SJSA1 (cell line): ENCODE measurements at regions not wholly inside any gene's neighbourhood (a gene's known extent, or its start where the extent isn't known, plus 50 kb on each side); places are given as distances from the start of the nearest gene placed in this dataset.
"Not testable (repeated sequence)": the region's sequence is repeated elsewhere in the genome, so short reads cannot be mapped to it uniquely, and the experiment has no call there.

ENCODE experiments used
- DNase-seq, 2 experiments: peaks; one replicate each; pipeline ENCODE4 v3.0.0-alpha.2; 2015 to 2020; ENCODE audit warnings: low spot score in 2 of 2, low read depth in 1 of 2
- H3K27ac ChIP-seq: fragments of 250-450 bp; sonication (Bioruptor Pico); 2 replicates; pipeline ENCODE4 v1.5.1; 2020; ENCODE audit warnings: mild to moderate bottlenecking, moderate library complexity
- H3K27me3 ChIP-seq: fragments of 250-450 bp; sonication (Bioruptor Pico); replicated peaks from 2 replicates; pipeline ENCODE4 v1.5.1; 2020; ENCODE audit warnings: mild to moderate bottlenecking, moderate library complexity
- H3K36me3 ChIP-seq: fragments of 250-450 bp; sonication (Bioruptor Pico); 2 replicates; pipeline ENCODE4 v1.5.1; 2020; ENCODE audit warnings: mild to moderate bottlenecking
- H3K4me1 ChIP-seq: fragments of 250-450 bp; sonication (Bioruptor Pico); replicated peaks from 2 replicates; pipeline ENCODE4 v1.6.1; 2021; ENCODE audit warnings: mild to moderate bottlenecking
- H3K4me3 ChIP-seq: fragments of 250-450 bp; sonication (Bioruptor Pico); 2 replicates; pipeline ENCODE4 v1.5.1; 2020; ENCODE audit warnings: mild to moderate bottlenecking
- H3K9me3 ChIP-seq: fragments of 250-450 bp; sonication (Bioruptor Pico); replicated peaks from 2 replicates; pipeline ENCODE4 v1.5.1; 2020; ENCODE audit warnings: mild to moderate bottlenecking

DNA sequence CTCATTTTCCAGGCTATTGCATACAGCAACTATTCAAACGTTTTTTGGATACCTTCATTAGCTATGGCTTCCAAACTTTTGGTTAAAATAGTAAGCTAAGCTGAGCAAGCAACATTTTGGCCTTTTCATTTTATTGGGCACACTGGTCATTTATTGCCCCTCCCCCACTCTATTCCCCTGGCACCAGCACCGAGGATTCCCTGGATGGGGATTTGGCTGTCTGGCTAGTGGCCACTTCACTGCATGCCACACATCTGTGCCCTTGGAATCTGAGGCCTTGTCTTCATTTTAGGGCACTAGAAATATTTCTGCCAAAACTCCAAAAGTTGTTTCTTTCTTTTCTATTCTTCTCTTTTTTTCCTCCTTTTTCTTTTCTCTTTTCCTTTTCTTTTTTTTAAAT, 980.7 kb downstream of the LTN1 start:
- DNase-seq, H3K4me1 ChIP-seq, H3K27me3 ChIP-seq, H3K27ac ChIP-seq, H3K36me3 ChIP-seq, H3K4me3 ChIP-seq, H3K9me3 ChIP-seq: not testable (repeated sequence)

DNA sequence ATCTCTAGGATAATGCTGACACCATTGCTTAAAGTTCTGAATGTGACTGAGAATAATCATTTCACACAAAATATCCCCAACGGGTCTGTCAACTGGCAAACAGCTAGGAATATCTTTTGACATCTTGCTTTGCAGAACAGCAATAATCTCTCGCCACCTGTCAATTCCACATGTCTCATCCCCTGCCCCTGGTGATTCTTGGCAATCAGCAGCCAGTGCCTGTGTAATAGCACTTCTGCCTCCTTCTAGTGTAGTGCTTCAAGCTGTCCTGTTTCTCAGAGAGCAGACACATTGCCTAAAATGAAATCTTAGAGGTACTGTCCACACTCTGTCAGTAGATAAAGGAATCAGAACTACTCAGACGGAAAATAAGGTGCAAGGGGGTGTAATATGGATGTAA, 984.4 kb downstream of the LTN1 start:
- H3K36me3 ChIP-seq, H3K4me3 ChIP-seq, H3K4me1 ChIP-seq, H3K27me3 ChIP-seq, H3K27ac ChIP-seq, H3K9me3 ChIP-seq, DNase-seq: not testable (repeated sequence)

GRCh38 chr21:28003627-28004026, 989.0 kb downstream of the LTN1 start:
- not testable (repeated sequence) for H3K4me1 ChIP-seq, H3K27me3 ChIP-seq, H3K4me3 ChIP-seq, H3K36me3 ChIP-seq, H3K27ac ChIP-seq, H3K9me3 ChIP-seq, DNase-seq

DNA sequence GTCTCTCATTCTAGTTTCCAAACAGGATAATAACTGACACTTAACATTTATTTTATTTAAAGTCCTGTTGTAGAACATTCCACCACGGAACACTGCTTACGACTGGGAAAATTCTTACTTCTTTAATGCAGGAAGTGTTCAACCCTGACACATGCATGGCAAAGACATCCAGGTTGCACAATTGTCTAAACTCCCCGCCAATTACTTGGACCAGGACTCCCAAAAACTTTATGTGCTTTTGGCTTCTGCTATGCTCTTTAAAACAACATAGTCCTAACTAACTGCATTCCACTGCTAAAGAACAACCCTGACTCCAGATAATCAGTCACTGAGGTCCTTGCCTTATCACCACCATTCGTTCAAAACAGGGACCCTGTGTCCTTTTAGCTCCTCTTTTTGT, 995.8 kb downstream of the LTN1 start:
- DNase-seq, H3K27ac ChIP-seq, H3K27me3 ChIP-seq, H3K4me3 ChIP-seq, H3K36me3 ChIP-seq, H3K9me3 ChIP-seq, H3K4me1 ChIP-seq: not testable (repeated sequence)

- not testable (repeated sequence) for H3K27me3 ChIP-seq, H3K27ac ChIP-seq, H3K36me3 ChIP-seq, H3K4me3 ChIP-seq, DNase-seq, H3K9me3 ChIP-seq, H3K4me1 ChIP-seq
Measured at GRCh38 chr21:27984663-27985325, 1007.9 kb downstream of the LTN1 start.

DNA sequence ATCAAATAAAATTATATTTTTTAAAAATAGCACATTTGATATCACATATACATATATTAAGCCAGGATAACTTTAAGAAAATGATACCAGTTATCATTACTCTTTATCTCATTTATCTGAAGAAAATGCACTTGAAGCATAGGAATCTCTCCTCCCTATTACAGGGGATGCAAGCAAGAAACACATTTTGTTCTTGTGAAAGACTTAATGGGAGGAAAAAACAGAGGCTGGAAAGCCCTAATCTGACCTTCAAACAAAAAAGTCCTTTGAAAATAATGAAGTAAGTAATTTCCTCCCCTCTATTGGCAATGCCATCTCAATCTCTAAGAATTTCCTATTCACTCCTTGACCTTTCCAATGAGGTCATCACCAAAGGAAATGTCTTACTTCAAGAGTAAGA, 1012.6 kb upstream of the ADAMTS5 start:
- not testable (repeated sequence) for H3K36me3 ChIP-seq, H3K27ac ChIP-seq, H3K9me3 ChIP-seq, H3K4me1 ChIP-seq, H3K27me3 ChIP-seq, H3K4me3 ChIP-seq, DNase-seq

DNA sequence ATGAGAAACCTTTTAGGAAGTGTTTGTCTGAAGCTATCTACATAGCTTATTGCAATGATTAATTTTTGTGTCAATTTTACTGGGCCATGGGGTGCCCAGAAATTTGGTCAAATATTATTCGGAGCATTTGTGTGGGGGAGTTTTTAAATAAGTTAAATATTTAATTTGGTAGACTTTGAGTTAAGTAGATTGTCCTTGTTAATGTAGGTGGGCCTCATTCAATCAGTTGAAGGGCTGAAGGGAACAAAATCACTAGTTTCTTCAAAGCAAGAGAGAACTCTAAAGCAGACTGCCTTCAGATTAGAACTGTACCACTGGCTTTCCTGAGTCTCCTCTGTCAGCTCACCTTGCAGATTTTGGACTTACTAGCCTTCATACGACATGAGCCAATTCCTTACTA, 1008.6 kb upstream of the ADAMTS5 start:
- H3K27me3 ChIP-seq, result no peaks in the 10 kb centered on the region
- H3K4me3 ChIP-seq, result no peak overlapping the region
- H3K9me3 ChIP-seq, result no peaks in the 10 kb centered on the region
- no peaks in the 10 kb centered on the region for H3K36me3 ChIP-seq
- no peak overlapping the region for H3K27ac ChIP-seq
- DNase-seq, result no peak
- H3K4me1 ChIP-seq, result no peaks in the 10 kb centered on the region

DNA sequence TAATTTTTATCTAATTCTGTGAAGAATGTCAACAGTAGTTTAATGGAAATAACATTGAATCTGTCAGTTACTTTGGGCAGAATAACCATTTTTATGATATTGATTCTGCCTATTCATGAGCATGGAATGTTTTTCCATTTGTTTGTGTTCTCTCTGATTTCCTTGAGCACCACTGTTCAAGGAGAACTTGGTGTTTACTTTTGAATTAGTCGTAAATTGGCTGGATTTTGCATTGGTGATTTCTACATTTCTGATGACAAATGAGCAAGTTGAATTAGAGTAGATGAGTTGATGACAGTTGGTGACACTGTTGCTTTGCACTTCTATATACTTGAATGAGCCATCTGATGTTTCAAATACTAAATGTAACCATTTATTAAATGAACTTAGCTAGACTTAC, 1007.3 kb upstream of the ADAMTS5 start:
- H3K4me3 ChIP-seq, H3K9me3 ChIP-seq, H3K27me3 ChIP-seq, H3K36me3 ChIP-seq, H3K4me1 ChIP-seq, DNase-seq, H3K27ac ChIP-seq: not testable (repeated sequence)

DNA sequence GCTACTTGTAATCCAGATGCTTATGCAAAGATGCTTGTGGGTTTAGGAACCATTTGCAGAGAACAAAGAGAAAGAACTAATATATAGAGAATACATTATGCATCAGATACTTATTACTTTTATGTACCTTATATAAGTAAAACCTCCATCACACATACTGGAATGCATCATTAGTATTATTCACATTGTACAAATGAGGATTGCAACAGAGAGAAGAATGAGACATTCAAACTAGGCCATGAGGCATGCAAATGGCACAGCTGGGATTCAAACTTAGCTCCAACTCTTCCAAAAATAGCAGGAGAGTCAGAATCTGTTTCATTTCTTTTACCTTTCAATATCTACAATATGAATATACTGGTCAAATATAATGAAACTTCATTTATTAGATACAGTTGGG, 1001.4 kb upstream of the ADAMTS5 start:
- H3K27me3 ChIP-seq, H3K9me3 ChIP-seq, H3K36me3 ChIP-seq, H3K27ac ChIP-seq, H3K4me3 ChIP-seq, H3K4me1 ChIP-seq, DNase-seq: not testable (repeated sequence)

DNA sequence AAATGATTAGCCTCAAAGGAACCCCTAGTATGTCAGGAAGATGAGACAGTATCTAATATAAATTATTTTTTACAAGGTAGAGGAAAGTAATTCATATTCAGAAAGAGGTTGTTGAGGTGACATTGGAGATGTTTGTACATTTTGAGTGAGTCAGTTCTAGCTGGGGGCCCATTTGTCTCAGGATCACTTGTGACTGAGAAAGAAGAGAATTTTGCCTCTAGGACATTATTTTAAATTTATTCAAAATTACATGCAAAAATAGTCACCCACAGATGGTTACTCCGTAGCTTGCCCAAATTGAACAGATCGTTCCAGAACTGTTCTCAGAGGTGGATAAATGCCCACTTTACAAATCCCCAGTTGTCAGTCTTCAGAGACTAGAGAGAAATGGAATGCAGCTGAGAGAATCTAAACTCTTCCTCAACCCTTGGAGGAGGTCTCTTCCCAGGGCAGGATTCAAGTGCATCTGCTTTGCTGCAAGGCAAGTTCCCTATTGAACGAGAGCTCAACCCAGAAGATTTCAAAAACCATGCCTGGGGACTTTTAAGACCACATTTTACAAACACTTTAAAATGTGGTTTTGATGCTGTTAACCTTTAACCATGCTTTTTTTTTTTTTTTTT, 987.8 kb upstream of the ADAMTS5 start:
- no peak overlapping the region for H3K27ac ChIP-seq
- H3K4me1 ChIP-seq, result no peaks in the 10 kb centered on the region
- H3K9me3 ChIP-seq, result no peaks in the 10 kb centered on the region
- H3K4me3 ChIP-seq, result no peak overlapping the region
- no peaks in the 10 kb centered on the region for H3K36me3 ChIP-seq
- 0 out of 2 replicates have a peak, but pooled peaks cover 5% of the 10 kb centered on the region for H3K27me3 ChIP-seq
- no peak for DNase-seq

DNA sequence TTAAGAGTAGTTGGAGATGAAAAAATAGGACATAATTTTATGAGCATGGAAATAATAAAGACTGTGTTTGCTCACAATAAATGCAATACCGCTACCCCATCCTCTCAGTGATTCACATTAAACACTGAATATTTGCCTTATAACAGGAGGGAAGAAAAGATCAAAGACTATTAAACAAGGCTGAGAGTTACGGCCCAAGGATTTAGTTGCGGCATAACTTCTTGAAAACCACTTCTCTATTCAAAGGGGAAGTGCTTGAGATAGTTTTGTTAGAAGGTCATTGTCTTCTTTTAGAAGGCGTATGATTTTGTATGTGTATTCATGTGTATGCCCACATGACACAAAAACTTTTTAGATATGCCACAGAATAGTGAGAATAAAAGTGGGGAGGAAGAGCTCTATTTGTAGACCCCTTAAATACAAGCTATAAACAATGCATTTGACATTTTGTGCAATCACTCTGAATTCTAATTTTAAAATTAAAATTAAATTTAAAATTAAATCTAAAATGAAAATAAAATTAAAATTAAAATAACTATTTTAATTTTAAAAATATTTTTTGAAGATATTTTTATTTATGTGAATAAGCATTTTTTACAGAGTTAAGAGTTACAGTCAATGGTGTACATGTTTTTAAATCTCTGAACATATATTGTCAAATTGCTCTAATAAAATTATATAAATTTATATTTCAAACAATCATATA, 986.6 kb upstream of the ADAMTS5 start:
- Histone ChIP-seq H3K9me3 (no peaks in the 10 kb centered on the region), H3K27me3 (0 out of 2 replicates have a peak, but pooled peaks cover 5% of the 10 kb centered on the region), H3K27ac (no peak overlapping the region), H3K4me3 (no peak overlapping the region), H3K4me1 (no peaks in the 10 kb centered on the region), H3K36me3 (no peaks in the 10 kb centered on the region)
- no peak for DNase-seq

- not testable (repeated sequence) for H3K9me3 ChIP-seq, H3K27me3 ChIP-seq, H3K4me3 ChIP-seq, H3K4me1 ChIP-seq, H3K36me3 ChIP-seq, DNase-seq, H3K27ac ChIP-seq
Measured at GRCh38 chr21:27949093-27949492, 982.2 kb upstream of the ADAMTS5 start.

DNA sequence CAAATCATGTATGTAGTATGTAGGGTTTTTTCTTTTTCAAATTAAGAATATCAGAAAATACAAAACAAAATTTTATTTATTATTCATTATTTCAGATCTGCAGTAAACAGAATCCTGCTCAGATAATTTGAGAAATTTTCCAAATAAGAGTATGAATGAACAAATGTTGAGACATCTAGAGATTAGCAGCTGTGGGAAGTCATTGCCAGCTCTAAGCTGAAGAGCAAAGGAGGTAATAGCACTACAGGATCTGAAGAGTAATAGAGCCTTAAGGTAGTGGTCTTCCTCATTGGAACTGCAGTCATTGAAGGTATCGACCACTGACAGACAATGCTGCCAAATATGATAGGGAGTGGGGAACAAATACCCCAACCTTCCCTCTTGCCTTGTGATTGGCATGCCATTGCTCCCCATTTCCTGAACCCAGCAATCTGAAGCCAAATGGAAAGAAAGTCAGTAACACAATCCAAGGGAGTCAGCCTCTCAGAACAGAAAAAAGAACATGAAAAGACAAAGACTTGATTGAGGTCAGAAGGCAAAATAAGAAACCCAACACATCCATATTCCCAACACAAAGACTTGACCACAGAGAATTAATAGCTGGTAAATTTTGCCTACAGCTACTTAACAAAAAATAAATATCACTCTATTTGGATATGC, 963.4 kb upstream of the ADAMTS5 start:
- not testable (repeated sequence) for H3K4me3 ChIP-seq, H3K9me3 ChIP-seq, H3K36me3 ChIP-seq, H3K4me1 ChIP-seq, DNase-seq, H3K27me3 ChIP-seq, H3K27ac ChIP-seq

DNA sequence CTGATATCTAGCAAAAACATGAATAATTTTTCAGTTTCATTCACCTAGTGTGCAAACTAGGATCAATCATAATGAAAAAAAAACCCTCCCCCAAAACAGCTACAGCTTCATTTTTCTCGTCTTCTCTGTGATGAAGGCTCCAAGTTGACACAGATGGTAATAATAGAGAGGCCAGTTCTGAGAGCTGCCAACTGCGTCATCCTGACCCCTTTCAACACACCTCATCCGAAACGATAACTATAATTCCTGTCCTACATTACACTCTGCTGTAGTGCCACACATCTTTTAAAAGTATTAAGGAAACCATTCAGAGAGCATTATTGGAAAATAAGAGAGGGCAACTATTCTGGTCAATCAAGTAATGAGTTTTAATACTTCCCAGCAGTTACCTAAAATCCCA, 962.3 kb upstream of the ADAMTS5 start:
- H3K27ac ChIP-seq, result not testable (repeated sequence)

More for the DNA sequence above, 962.3 kb upstream of the ADAMTS5 start:
- not testable (repeated sequence) for H3K36me3 ChIP-seq, H3K9me3 ChIP-seq, H3K4me1 ChIP-seq, H3K27me3 ChIP-seq, H3K4me3 ChIP-seq, DNase-seq
